GM18498 (cell line): ENCODE measurements at regions not wholly inside any gene's neighbourhood (a gene's known extent, or its start where the extent isn't known, plus 50 kb on each side); places are given as distances from the start of the nearest gene placed in this dataset.

Experiments used
- ATAC-seq: cut with Tn5 transposase; IDR thresholded peaks from one replicate; pipeline ENCODE4 v1.9.1; 2021; ENCODE audit warnings: mild to moderate bottlenecking, moderate library complexity; ENCODE audit not compliant: unreplicated experiment

- no peak for ATAC-seq
Measured at GRCh38 chr5:44868541-44868940, 59.8 kb downstream of the MRPS30 start.

- no peak for ATAC-seq
Measured at GRCh38 chr5:44869928-44870327, 61.2 kb downstream of the MRPS30 start.

GRCh38 chr5:44870430-44870829, 61.7 kb downstream of the MRPS30 start:
- no peak for ATAC-seq

DNA sequence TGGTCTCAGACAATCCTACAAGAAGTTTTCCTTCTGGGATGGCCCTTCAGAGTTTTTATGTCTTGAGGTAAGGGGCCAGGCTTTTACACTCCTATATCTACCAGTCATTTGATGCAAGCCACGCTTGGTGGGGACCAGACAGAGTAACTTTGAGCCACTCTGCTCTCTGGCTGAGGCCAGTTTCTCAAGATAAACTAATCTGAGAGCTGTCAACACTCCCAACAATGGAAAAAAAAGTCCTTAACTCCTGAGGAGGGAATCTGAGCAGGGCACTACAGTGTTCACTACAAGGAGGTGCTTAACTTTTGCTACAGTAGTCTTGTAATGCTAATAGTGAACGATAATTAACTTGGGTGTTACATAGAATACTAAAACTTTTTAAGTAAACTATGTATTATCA, 62.7 kb downstream of the MRPS30 start:
- no peak for ATAC-seq

GRCh38 chr5:44875661-44876605, 67.2 kb downstream of the MRPS30 start:
- peak; percentile 100 for ATAC-seq

- no peak for ATAC-seq
Measured at GRCh38 chr5:44881266-44881665, 72.5 kb downstream of the MRPS30 start.

- no peak for ATAC-seq
Measured at GRCh38 chr5:44884036-44884435, 75.3 kb downstream of the MRPS30 start.

GRCh38 chr5:44885903-44886302, 77.2 kb downstream of the MRPS30 start:
- ATAC-seq, result peak; percentile 96

DNA sequence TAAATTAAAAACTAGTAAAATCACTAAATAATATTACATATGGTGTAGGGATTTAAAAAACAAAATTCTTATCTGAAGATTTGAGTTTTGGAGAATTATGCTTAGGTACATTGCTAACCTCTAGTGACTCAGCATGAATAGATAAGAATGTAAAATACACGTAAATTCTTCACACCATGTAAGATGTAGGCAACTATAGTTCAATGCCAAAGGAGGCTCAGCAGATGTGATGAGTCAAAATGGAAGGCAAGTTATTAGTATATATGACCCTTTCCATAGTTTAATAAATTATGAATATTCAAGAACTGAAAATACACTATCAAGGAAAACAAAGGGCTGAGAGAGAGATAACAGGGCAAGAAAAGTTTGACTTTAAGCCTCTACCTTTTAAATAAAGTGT, 79.0 kb downstream of the MRPS30 start:
- ATAC-seq, result peak; percentile 36

- no peak for ATAC-seq
Measured at GRCh38 chr5:44888435-44888834, 79.7 kb downstream of the MRPS30 start.

GRCh38 chr5:44891116-44891515, 82.4 kb downstream of the MRPS30 start:
- ATAC-seq, result no peak

- peak; percentile 50 for ATAC-seq
Measured at GRCh38 chr5:44900273-44900954, 91.7 kb downstream of the MRPS30 start.

DNA sequence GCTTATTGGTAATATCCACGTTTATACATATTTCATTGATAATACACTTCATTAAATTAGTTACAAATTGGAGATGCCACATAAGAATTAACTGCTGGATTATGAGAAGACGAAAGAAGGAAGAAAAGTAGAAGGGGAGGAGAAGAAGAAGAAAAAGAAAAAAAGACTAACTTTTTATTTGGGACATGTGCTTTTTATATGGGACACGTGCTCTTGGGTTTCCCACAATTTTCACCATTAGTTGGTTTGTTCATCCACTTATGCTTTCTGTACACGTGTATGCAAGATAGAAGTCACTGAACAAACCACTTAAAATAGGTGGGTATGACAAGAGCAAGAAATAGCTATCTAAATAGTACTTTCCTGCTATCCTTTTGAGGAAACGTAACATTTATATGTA, 98.6 kb downstream of the MRPS30 start:
- no peak for ATAC-seq

DNA sequence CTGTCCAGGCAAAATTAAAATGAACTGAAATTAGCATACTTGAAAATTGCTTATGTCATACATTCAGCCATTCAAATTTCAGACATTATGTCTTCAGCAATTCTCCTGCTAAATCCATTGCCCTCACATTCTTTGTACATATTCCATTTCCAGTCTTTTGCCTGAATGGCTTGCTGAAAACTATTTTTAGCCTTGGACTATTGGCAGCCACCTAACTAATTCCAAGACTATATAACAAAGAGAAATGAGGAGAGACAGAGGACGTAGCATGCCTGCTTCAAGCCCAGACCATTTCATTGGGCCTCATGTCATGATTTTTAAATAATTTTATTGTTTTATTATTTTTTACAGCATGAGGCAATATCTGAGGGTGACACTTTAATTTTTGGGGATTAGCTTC, 100.3 kb downstream of the MRPS30 start:
- no peak for ATAC-seq

DNA sequence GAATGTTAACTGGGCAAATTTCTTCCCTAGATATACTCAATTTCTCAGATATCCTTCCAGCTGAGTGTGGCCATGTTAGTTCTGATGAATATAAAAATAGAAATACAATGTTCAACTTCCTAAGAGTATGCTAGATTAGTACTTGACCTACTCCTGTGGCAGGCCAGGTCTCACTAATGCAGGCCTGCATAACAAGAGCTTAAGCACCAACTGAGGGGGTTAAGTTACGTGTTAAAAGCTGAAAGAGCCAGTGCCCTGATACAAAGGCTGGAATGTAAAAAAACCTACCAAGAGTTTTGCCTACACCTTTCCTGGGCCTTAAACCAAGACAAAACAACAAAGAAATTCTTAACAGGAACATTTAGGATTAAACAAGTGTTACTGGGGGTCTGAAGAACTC, 102.8 kb downstream of the MRPS30 start:
- ATAC-seq, result no peak

DNA sequence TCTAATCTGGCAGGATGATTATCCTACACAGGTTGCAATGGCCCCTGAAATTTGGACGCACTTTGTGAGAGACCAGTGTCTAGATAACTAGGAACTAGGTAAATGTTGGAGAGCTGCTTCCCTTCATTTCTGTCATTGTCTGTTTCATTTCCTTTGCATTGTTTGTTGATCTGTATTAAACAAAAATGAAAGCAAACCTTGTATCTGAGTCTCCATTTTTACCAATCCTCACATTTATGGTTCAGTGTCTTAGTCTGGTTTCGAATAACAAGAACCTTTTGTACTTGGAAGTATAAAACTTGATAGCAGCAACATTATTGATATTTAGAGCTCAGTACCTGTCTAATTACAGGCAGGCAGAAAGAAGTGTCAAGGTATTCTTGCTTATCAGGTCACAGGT, 105.5 kb downstream of the MRPS30 start:
- ATAC-seq, result no peak

- ATAC-seq, result no peak
Measured at GRCh38 chr5:44919560-44919959, 110.8 kb downstream of the MRPS30 start.

DNA sequence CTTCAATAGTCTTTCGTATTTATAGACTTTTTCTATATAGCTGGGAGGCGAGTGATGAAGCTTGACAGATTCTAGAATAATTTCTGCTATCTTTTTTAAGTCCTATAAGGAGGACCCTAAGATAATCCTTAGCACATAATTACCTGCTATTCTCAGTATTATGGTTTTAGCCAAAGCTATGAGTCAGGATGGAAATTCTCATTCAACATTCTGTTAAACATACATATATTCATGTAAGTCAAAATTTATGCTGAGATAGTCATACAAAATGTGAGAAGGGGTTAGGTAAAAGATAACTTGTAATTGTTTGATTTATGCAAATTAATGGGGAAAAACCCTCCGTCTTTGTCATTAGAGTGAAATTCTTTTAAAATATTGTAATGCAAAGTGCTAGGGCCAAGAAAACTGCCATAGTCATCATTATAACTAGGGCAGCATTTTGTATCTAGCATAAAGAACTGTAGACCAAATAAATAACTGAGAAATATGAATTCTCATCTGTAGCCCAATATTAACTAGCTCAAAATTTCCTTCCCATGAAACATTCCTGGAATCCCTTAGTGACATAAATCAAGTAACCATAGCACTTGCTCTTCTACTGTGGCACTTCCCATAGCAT, 118.5 kb downstream of the MRPS30 start:
- no peak for ATAC-seq

- peak; percentile 97 for ATAC-seq
Measured at GRCh38 chr5:44932922-44933585, 124.3 kb downstream of the MRPS30 start.

- peak; percentile 30 for ATAC-seq
Measured at GRCh38 chr5:44933686-44934085, 124.9 kb downstream of the MRPS30 start.

DNA sequence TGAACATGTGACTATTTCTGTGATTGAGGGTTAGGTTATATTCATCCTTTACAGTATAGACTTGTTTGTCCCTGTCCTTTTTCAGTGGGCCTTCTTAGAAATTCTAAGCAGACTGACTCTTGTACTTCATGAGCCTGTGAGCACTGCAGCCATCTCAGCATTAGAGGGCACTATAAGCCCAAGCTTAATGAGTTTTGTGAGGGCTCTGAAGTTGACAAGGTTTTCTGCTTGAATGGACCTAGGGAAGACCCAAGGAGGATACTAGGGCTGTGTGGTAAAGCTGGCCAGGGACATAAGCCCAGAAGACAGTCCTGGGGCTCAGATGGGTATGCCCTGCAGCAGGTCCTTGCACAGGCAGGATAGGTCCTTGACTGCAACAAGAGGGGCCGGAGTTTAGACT, 126.5 kb downstream of the MRPS30 start:
- ATAC-seq, result peak; percentile 27
